K562 (cell line): ENCODE measurements at regions not wholly inside any gene's neighbourhood (a gene's known extent, or its start where the extent isn't known, plus 50 kb on each side); places are given as distances from the start of the nearest gene placed in this dataset.

Experiments used
- ATAC-seq: fragments of 200-7000 bp; cut with Tn5 transposase; 3 replicates; pipeline ENCODE4 v1.9.1; 2020; ENCODE audit warnings: moderate library complexity
- BruUV-seq: library from RNA; stranded (reverse); fragments of 400-500 nt; replicated peaks from 2 replicates; lab custom pipeline; 2021; lab: Mats Ljungman, UMichigan
- CTCF ChIA-PET: fragments of 300-600 bp; formaldehyde crosslinking; extraction: SDS; loops from one replicate; lab custom pipeline; 2021; ENCODE audit warnings: low intra/inter-chr PET ratio; lab: Yijun Ruan, JAX
- POLR2A ChIA-PET: fragments of 300-600, 350-650 bp; sonication (Branson Sonifier 250); formaldehyde crosslinking; extraction: SDS; loops from one replicate; lab custom pipeline; 2021; ENCODE audit warnings: antibody characterized with exemption, inconsistent platforms; lab: Yijun Ruan, JAX
- DNase-seq, 4 experiments: peaks; one replicate each; pipeline versions ENCODE4 v3.0.0 to v3.0.0-alpha.2; 2011 to 2018; ENCODE audit warnings: low spot score in 3 of 4, mixed read lengths in 3 of 4; ENCODE audit errors: extremely low read depth in 1 of 4
- FAIRE-seq: peaks from 2 replicates; lab custom pipeline; 2011; peaks lifted over from hg19 to GRCh38; lab: Jason Lieb, UNC
- H2AFZ ChIP-seq: 2 replicates; pipeline ENCODE4 v1.6.0; 2011; ENCODE audit warnings: low read depth, low read length, control low read depth, inconsistent platforms
- H3K27ac ChIP-seq: fragments of 200-600 bp; 3 replicates; pipeline ENCODE4 v1.8.0; 2011; ENCODE audit warnings: low read depth, mild to moderate bottlenecking, control low read depth, inconsistent platforms, low read length, moderate library complexity, mixed read lengths; ENCODE audit errors: extremely low read depth
- H3K27me3 ChIP-seq, 2 experiments: fragments of 300-600 bp in 1 of 2; 2 replicates in 1 of 2; 3 replicates in 1 of 2; pipeline versions ENCODE4 v1.6.0 to v1.8.0; 2011; ENCODE audit warnings: inconsistent platforms in 2 of 2, low read length in 2 of 2, mild to moderate bottlenecking in 1 of 2, mixed read lengths in 1 of 2, moderate library complexity in 1 of 2; ENCODE audit not compliant: control insufficient read depth in 2 of 2, insufficient read depth in 2 of 2
- H3K36me3 ChIP-seq: fragments of 300-600 bp; 3 replicates; pipeline ENCODE4 v1.8.0; 2011; ENCODE audit warnings: mild to moderate bottlenecking, low read length, inconsistent platforms; ENCODE audit not compliant: control insufficient read depth, insufficient read depth
- H3K4me1 ChIP-seq, 2 experiments: fragments of 200-600 bp in 1 of 2; replicated peaks in 1 of 2; 2 replicates in 1 of 2; 3 replicates in 1 of 2; pipeline versions ENCODE4 v1.5.1 to v1.8.0; 2011; ENCODE audit warnings: inconsistent platforms in 2 of 2, low read length in 2 of 2, mild to moderate bottlenecking in 1 of 2, mixed read lengths in 1 of 2, moderate library complexity in 1 of 2; ENCODE audit not compliant: control insufficient read depth in 2 of 2, insufficient read depth in 2 of 2
- H3K4me2 ChIP-seq: 2 replicates; pipeline ENCODE4 v1.6.1; 2011; ENCODE audit warnings: low read length, control low read depth, inconsistent platforms, mixed read lengths; ENCODE audit not compliant: insufficient read depth
- H3K4me3 ChIP-seq: fragments of 200-600 bp; sonication (generic), shearing (Covaris generic); 2 replicates; pipeline ENCODE4 v1.5.1; 2016; ENCODE audit warnings: control low read depth, inconsistent platforms
- H3K79me2 ChIP-seq: fragments of 200-600 bp; 3 replicates; pipeline ENCODE4 v1.8.0; 2011; ENCODE audit warnings: low read length, inconsistent platforms; ENCODE audit not compliant: control insufficient read depth, insufficient read depth
- H3K9ac ChIP-seq, 2 experiments: 2 replicates each; pipeline versions ENCODE4 v1.6.0 to v1.6.1; 2011; ENCODE audit warnings: low read depth in 2 of 2, low read length in 2 of 2, control low read depth in 1 of 2, inconsistent platforms in 1 of 2, mild to moderate bottlenecking in 1 of 2, mixed read lengths in 1 of 2; ENCODE audit not compliant: insufficient read depth in 1 of 2
- H3K9me1 ChIP-seq: one replicate; pipeline ENCODE4 v1.6.0; 2011; ENCODE audit warnings: inconsistent platforms, mild to moderate bottlenecking, low read length, moderate library complexity; ENCODE audit not compliant: control insufficient read depth, insufficient read depth
- H3K9me3 ChIP-seq: replicated peaks from 2 replicates; pipeline ENCODE4 v1.5.1; 2011; ENCODE audit warnings: low read depth, low read length, inconsistent platforms; ENCODE audit not compliant: control insufficient read depth, insufficient read depth
- H4K20me1 ChIP-seq: replicated peaks from 2 replicates; pipeline ENCODE4 v1.6.1; 2011; ENCODE audit warnings: low read length, inconsistent platforms, mixed read lengths; ENCODE audit not compliant: control insufficient read depth, insufficient read depth
- CAMTA2 ChIP-seq: fragments of 250-450 bp; sonication (Bioruptor Pico); conservative IDR thresholded peaks from 2 replicates; pipeline ENCODE4 v1.5.1; 2022
- CC2D1A ChIP-seq: fragments of 450-650 bp; IDR thresholded peaks from 2 replicates; pipeline ENCODE4 v1.6.1; 2017; ENCODE audit warnings: mild to moderate bottlenecking
- RBM17 ChIP-seq: fragments of 200-400 bp; formaldehyde crosslinking; IDR thresholded peaks from 2 replicates; pipeline ENCODE4 v1.6.1; 2017; ENCODE audit warnings: low read depth, mild to moderate bottlenecking, low read length, borderline replicate concordance
- TEAD1 ChIP-seq, 2 experiments: fragments of 450-650 bp in 1 of 2; sonication (generic) in 1 of 2; formaldehyde crosslinking; IDR thresholded peaks; 2 replicates each; pipeline versions ENCODE4 v1.4.0 to v1.8.0; 2020 to 2022; ENCODE audit warnings: mild to moderate bottlenecking in 2 of 2, missing genetic modification reagents in 1 of 2
- ZNF263 ChIP-seq: sonication (generic); formaldehyde crosslinking; IDR thresholded peaks from 2 replicates; pipeline ENCODE4 v1.8.0; 2022; ENCODE audit warnings: mild to moderate bottlenecking, missing genetic modification reagents, borderline replicate concordance
- WGBS: fragments of 100-300 bp; shearing (Covaris generic); methylation state at CpG from one replicate; pipeline ENCODE4 v1.1.6; 2016; ENCODE audit warnings: low coverage, mixed read lengths; ENCODE audit not compliant: insufficient coverage; ENCODE audit errors: missing lambda C conversion rate; 5-methylcytosine and 5-hydroxymethylcytosine counted together
- in situ Hi-C: fragments of 300-500 bp; cut with MboI; formaldehyde crosslinking; loops from 4 replicates; pipeline ENCODE4 v1.15.0; 2018; ENCODE audit warnings: inconsistent platforms, mixed read lengths
- intact Hi-C: fragments of 100-400 bp; cut with micrococcal nuclease; formaldehyde crosslinking; loops from 2 replicates; pipeline ENCODE4 v1.14.2; 2022
- TF ChIP-seq, protein P1 (sequence below): fragments of 450-650 bp; conservative IDR thresholded peaks from 2 replicates; pipeline ENCODE4 v1.6.1; 2016; ENCODE audit warnings: missing genetic modification characterization, low read depth, mild to moderate bottlenecking, missing compliant biosample characterization, moderate library complexity

DNA sequence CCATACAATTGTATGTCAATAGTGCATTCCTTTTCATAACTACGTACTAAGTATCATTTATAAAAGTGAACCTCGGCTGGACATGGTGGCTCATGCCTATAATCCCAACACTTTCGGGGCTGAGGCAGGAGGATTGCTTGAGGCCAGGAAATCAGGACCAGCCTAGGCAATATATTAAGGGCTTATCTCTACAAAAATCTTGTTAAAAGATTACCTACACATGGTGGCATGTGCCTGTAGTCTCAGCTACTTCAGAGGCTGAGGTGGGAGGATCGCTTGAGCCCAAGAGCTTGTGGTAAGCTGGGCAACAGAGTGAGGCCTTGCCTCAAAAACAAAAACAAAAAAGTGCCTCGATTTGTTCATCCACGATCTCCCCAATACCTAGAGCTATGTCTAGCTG lies 449.7 kb upstream of the SULF2 start:
- CTCF ChIA-PET: no interaction called here
- no TSS peak for BruUV-seq
- H3K9ac ChIP-seq: no peak overlapping the region
- no peaks in the 10 kb centered on the region for H3K4me1 ChIP-seq
- H2AFZ ChIP-seq: no peak overlapping the region
- H3K9me1 ChIP-seq: no peaks in the 10 kb centered on the region
- 0% methylated on average over 6 of the region's 6 CpGs for WGBS
- no peak overlapping the region for H3K4me2 ChIP-seq
- H3K79me2 ChIP-seq: no peaks in the 10 kb centered on the region
- no peaks in the 10 kb centered on the region for H3K9me3 ChIP-seq
- no peaks in the 10 kb centered on the region for H3K36me3 ChIP-seq
- peaks cover 3 to 4% of the 10 kb centered on the region in 2 experiments; a peak in 1 of 5 replicates for H3K27me3 ChIP-seq
- ATAC-seq: no peak
- no peaks in the 10 kb centered on the region for H4K20me1 ChIP-seq
- H3K27ac ChIP-seq: no peak overlapping the region
- no peak for DNase-seq
- in situ Hi-C loops: no loop called here
- TF ChIP-seq ZNF263 (CRISPR knock-in tag) (no peak), CAMTA2 (CRISPR knock-in tag) (no peak), RBM17 (no peak), CC2D1A (no peak), TEAD1 (CRISPR knock-in tag; IDR thresholded peaks at IDR 0.05) (no peak)
- TF ChIP-seq, protein P1, sequence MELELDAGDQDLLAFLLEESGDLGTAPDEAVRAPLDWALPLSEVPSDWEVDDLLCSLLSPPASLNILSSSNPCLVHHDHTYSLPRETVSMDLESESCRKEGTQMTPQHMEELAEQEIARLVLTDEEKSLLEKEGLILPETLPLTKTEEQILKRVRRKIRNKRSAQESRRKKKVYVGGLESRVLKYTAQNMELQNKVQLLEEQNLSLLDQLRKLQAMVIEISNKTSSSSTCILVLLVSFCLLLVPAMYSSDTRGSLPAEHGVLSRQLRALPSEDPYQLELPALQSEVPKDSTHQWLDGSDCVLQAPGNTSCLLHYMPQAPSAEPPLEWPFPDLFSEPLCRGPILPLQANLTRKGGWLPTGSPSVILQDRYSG (tag): no peak
- TF ChIP-seq, all 486 proteins: peak for 0
- no peak for FAIRE-seq
- POLR2A ChIA-PET: no interaction called here
- H3K4me3 ChIP-seq: no peak overlapping the region
- intact Hi-C loops: no loop called here
